PC-3 (cell line): ENCODE measurements at regions not wholly inside any gene's neighbourhood (a gene's known extent, or its start where the extent isn't known, plus 50 kb on each side); places are given as distances from the start of the nearest gene placed in this dataset.

Source experiments
- ATAC-seq: fragments of 200-7000 bp; cut with Tn5 transposase; 2 replicates; pipeline ENCODE4 v1.9.1; 2020; ENCODE audit warnings: mild to moderate bottlenecking, moderate library complexity
- BruUV-seq: library from RNA; stranded (reverse); fragments of 400-500 nt; replicated peaks from 2 replicates; lab custom pipeline; 2021; lab: Mats Ljungman, UMichigan
- CTCF ChIA-PET: fragments of 300-600 bp; sonication (Branson Sonifier 250); formaldehyde crosslinking; loops from one replicate; lab custom pipeline; 2022; ENCODE audit warnings: antibody characterized with exemption; lab: Charles Lee
- POLR2A ChIA-PET: fragments of 300-600 bp; sonication (Branson Sonifier 250); formaldehyde crosslinking; loops from one replicate; lab custom pipeline; 2022; ENCODE audit warnings: antibody characterized with exemption; ENCODE audit not compliant: unreplicated experiment; lab: Charles Lee
- DNase-seq: peaks from one replicate; pipeline ENCODE4 v3.0.0-alpha.2; 2015
- H2AFZ ChIP-seq: fragments of 300-600 bp; sonication (generic); 2 replicates; pipeline ENCODE4 v1.6.0; 2016; ENCODE audit warnings: antibody characterized with exemption, low read length
- H3F3A ChIP-seq: fragments of 300-600 bp; sonication (generic); one replicate; pipeline ENCODE4 v1.6.0; 2017; ENCODE audit warnings: antibody characterized with exemption, low read length, control low read depth, mild to moderate bottlenecking; ENCODE audit not compliant: unreplicated experiment
- H3K27ac ChIP-seq: fragments of 300-600 bp; sonication (generic); 2 replicates; pipeline ENCODE4 v1.5.1; 2016; ENCODE audit warnings: mild to moderate bottlenecking, low read length
- H3K27me3 ChIP-seq: fragments of 300-600 bp; sonication (generic); 2 replicates; pipeline ENCODE4 v1.6.1; 2016; ENCODE audit warnings: low read length, mixed read lengths
- H3K36me3 ChIP-seq: fragments of 300-600 bp; sonication (generic); 2 replicates; pipeline ENCODE4 v1.6.1; 2016; ENCODE audit warnings: low read depth, mixed run types, low read length, mixed read lengths
- H3K4me1 ChIP-seq: fragments of 300-600 bp; sonication (generic); 2 replicates; pipeline ENCODE4 v1.5.1; 2016; ENCODE audit warnings: low read length; ENCODE audit not compliant: insufficient read depth
- H3K4me2 ChIP-seq: fragments of 300-600 bp; sonication (generic); 2 replicates; pipeline ENCODE4 v1.6.0; 2016; ENCODE audit warnings: low read length
- H3K4me3 ChIP-seq: fragments of 300-600 bp; sonication (generic); 2 replicates; pipeline ENCODE4 v1.5.1; 2016; ENCODE audit warnings: mild to moderate bottlenecking, low read length, mixed read lengths
- H3K79me2 ChIP-seq: fragments of 300-600 bp; sonication (generic); 2 replicates; pipeline ENCODE4 v1.6.1; 2017; ENCODE audit warnings: low read length, mixed read lengths
- H3K9ac ChIP-seq: fragments of 300-600 bp; sonication (generic); 2 replicates; pipeline ENCODE4 v1.6.0; 2016; ENCODE audit warnings: mild to moderate bottlenecking, low read length
- H3K9me2 ChIP-seq: fragments of 300-600 bp; sonication (generic); replicated peaks from 2 replicates; pipeline ENCODE4 v1.6.1; 2016; ENCODE audit warnings: mixed run types, low read length, mixed read lengths
- H3K9me3 ChIP-seq: fragments of 300-600 bp; sonication (generic); 2 replicates; pipeline ENCODE4 v1.6.1; 2016; ENCODE audit warnings: low read length, mixed read lengths
- H4K20me1 ChIP-seq: fragments of 300-600 bp; sonication (generic); 2 replicates; pipeline ENCODE4 v1.6.1; 2016; ENCODE audit warnings: low read length, mixed read lengths
- CTCF ChIP-seq: fragments of 300-600 bp; sonication (generic); conservative IDR thresholded peaks from 2 replicates; pipeline ENCODE4 v1.5.1; 2017; ENCODE audit warnings: antibody characterized with exemption, low read depth, mild to moderate bottlenecking, low read length
- EZH2 ChIP-seq: fragments of 300-600 bp; sonication (generic); IDR thresholded peaks from one replicate; pipeline ENCODE4 v1.6.1; 2017; ENCODE audit warnings: antibody characterized with exemption, mild to moderate bottlenecking, low read length; ENCODE audit not compliant: unreplicated experiment
- EZH2phosphoT487 ChIP-seq: fragments of 300-600 bp; sonication (generic); IDR thresholded peaks from 2 replicates; pipeline ENCODE4 v1.6.1; 2018; ENCODE audit warnings: mild to moderate bottlenecking, antibody characterized with exemption, low read length, borderline replicate concordance
- intact Hi-C: fragments of 100-400 bp; cut with micrococcal nuclease; formaldehyde crosslinking; loops from 2 replicates; pipeline ENCODE4 v1.9.0; 2023

- no peaks in the 10 kb centered on the region for H3K36me3 ChIP-seq
- no peaks in the 10 kb centered on the region for H3K9me3 ChIP-seq
- TF ChIP-seq CTCF (no peak), EZH2phosphoT487 (no peak), EZH2 (no peak)
- intact Hi-C loops = no loop called here
- no peak overlapping the region for H3K27ac ChIP-seq
- ATAC-seq = no peak
- no peaks in the 10 kb centered on the region for H4K20me1 ChIP-seq
- POLR2A ChIA-PET = no interaction called here
- DNase-seq = no peak
- CTCF ChIA-PET = no interaction called here
- H3K9me2 ChIP-seq = no peaks in the 10 kb centered on the region
- no peak overlapping the region for H2AFZ ChIP-seq
- no peaks in the 10 kb centered on the region for H3F3A ChIP-seq
- no TSS peak for BruUV-seq
- H3K4me1 ChIP-seq = no peaks in the 10 kb centered on the region
- no peaks in the 10 kb centered on the region for H3K27me3 ChIP-seq
- no peak overlapping the region for H3K4me3 ChIP-seq
- no peaks in the 10 kb centered on the region for H3K79me2 ChIP-seq
- H3K9ac ChIP-seq = no peak overlapping the region
- no peak overlapping the region for H3K4me2 ChIP-seq
Measured at GRCh38 chr17:33832262-33832661, 422.8 kb upstream of the CCL2 start.

DNA sequence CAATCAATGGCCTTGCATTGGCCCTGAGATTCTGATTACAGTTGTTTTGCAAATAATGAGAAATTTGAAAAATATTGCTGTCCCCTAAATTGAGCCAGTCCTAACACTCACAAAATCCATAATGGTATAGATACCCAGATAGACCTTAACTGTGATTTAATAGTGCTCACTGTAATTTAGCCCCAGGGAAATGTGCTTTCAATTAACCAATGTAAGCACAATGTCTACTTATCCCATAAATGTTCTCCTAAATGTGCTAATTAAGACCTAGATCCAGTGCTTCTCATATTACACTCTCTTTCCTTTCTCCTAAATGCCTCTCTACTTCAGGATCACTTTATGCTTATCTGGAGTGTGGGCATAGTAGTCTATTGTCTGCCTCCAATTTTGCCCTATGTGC lies 417.8 kb upstream of the CCL2 start:
- Histone ChIP-seq H2AFZ (no peak overlapping the region), H3K4me1 (no peaks in the 10 kb centered on the region), H3K36me3 (no peaks in the 10 kb centered on the region), H3K9me2 (no peaks in the 10 kb centered on the region), H3F3A (no peaks in the 10 kb centered on the region), H3K9ac (no peak overlapping the region), H4K20me1 (no peaks in the 10 kb centered on the region), H3K27me3 (no peaks in the 10 kb centered on the region), H3K79me2 (no peaks in the 10 kb centered on the region), H3K4me3 (no peak overlapping the region), H3K27ac (no peak overlapping the region), H3K9me3 (no peaks in the 10 kb centered on the region), H3K4me2 (no peak overlapping the region)
- no TSS peak for BruUV-seq
- DNase-seq (no peak), ATAC-seq (no peak)
- TF ChIP-seq CTCF = no peak
- no peak for TF ChIP-seq EZH2
- TF ChIP-seq EZH2phosphoT487 = no peak
- CTCF ChIA-PET = no interaction called here
- POLR2A ChIA-PET = no interaction called here
- intact Hi-C loops = no loop called here

DNA sequence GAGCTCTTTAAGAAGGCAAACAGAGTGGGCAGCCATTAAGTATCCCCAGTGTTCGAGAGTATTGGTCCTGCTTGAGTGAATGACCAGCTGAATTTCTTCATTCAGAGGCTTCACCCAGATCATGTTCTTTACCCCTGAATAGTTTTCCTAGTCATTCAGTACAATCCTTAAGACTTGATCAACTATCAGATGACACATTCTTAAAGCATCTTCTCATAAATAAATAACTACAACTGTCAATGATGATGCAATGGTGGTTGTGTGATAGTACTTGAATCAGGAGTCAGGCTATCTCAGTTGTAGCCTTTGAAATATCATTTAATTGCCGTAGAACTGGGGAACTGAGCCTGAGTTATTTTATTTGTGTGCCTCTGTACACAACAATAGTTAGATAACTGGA lies 416.8 kb upstream of the CCL2 start:
- Histone ChIP-seq H3K4me1 (no peaks in the 10 kb centered on the region), H2AFZ (no peak overlapping the region), H3K27ac (no peak overlapping the region), H3K36me3 (no peaks in the 10 kb centered on the region), H3K9me3 (no peaks in the 10 kb centered on the region), H3K4me3 (no peak overlapping the region), H3K4me2 (no peak overlapping the region), H3K9ac (no peak overlapping the region), H3K27me3 (no peaks in the 10 kb centered on the region), H3K9me2 (no peaks in the 10 kb centered on the region), H3F3A (no peaks in the 10 kb centered on the region), H4K20me1 (no peaks in the 10 kb centered on the region), H3K79me2 (no peaks in the 10 kb centered on the region)
- intact Hi-C loops = no loop called here
- ATAC-seq = no peak
- BruUV-seq = no TSS peak
- TF ChIP-seq EZH2 (no peak), EZH2phosphoT487 (no peak), CTCF (no peak)
- ChIA-PET POLR2A (no interaction called here), CTCF (no interaction called here)
- DNase-seq = no peak
